AG09309 (cell line): ENCODE measurements at regions not wholly inside any gene's neighbourhood (a gene's known extent, or its start where the extent isn't known, plus 50 kb on each side); places are given as distances from the start of the nearest gene placed in this dataset.

Source experiments
- DNase-seq: peaks from one replicate; pipeline ENCODE4 v3.0.0-alpha.2; 2010; ENCODE audit warnings: low read depth
- H3K4me3 ChIP-seq: 2 replicates; pipeline ENCODE4 v1.5.1; 2011; ENCODE audit warnings: mild to moderate bottlenecking, low read depth, low read length, moderate library complexity; ENCODE audit not compliant: control insufficient read depth
- CTCF ChIP-seq: IDR thresholded peaks from 2 replicates; pipeline ENCODE4 v1.5.1; 2011; ENCODE audit warnings: mild to moderate bottlenecking, low read depth, low read length, inconsistent platforms; ENCODE audit not compliant: insufficient read depth, control insufficient read depth; ENCODE audit errors: missing control alignments

GRCh38 chr3:1515882-1516281 is 423.1 kb downstream of the CNTN6 start:
- no peak overlapping the region for H3K4me3 ChIP-seq
- TF ChIP-seq CTCF: no peak
- no peak for DNase-seq

GRCh38 chr3:1527786-1528185 is 435.0 kb downstream of the CNTN6 start:
- DNase-seq: no peak
- TF ChIP-seq CTCF: no peak
- no peak overlapping the region for H3K4me3 ChIP-seq

GRCh38 chr3:1528621-1529020 is 435.8 kb downstream of the CNTN6 start:
- H3K4me3 ChIP-seq: no peak overlapping the region
- no peak for DNase-seq
- TF ChIP-seq CTCF: no peak

DNA sequence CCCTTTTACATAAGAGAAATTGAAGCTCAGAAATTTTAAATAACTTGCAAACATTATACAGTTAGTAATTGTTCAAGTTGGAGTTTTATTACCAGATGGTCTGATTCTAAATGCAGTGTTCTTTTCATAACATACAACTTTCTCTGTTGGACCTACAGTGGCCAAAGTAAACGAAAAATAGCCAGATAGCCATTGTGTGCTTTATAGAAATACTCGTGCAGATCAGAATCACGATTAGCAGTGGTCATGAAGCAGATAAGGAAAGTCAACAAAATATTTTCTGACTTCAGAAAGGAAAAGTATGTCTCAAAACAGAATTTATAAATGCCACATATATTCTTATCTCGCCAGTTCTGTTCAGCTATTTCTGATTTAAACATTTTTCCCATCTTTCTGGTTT is 436.9 kb downstream of the CNTN6 start:
- no peak overlapping the region for H3K4me3 ChIP-seq
- no peak for TF ChIP-seq CTCF
- DNase-seq: no peak

GRCh38 chr3:1531981-1532380 is 439.2 kb downstream of the CNTN6 start:
- TF ChIP-seq CTCF: no peak

GRCh38 chr3:1532935-1533606 is 440.2 kb downstream of the CNTN6 start:
- DNase-seq: no peak
- no peak overlapping the region for H3K4me3 ChIP-seq
- no peak for TF ChIP-seq CTCF

More at GRCh38 chr3:1531981-1532380, 439.2 kb downstream of the CNTN6 start:
- no peak overlapping the region for H3K4me3 ChIP-seq
- DNase-seq: no peak
